GM13976 (cell line): ENCODE measurements at regions not wholly inside any gene's neighbourhood (a gene's known extent, or its start where the extent isn't known, plus 50 kb on each side); places are given as distances from the start of the nearest gene placed in this dataset.

Experiments
- DNase-seq: peaks from one replicate; pipeline ENCODE4 v3.0.0; 2012; ENCODE audit warnings: low spot score
- in situ Hi-C: fragments of 300-500 bp; cut with MboI; formaldehyde crosslinking; loops from one replicate; pipeline ENCODE4 v1.12.0; 2022; ENCODE audit warnings: low sequenced_read_pairs, mixed read lengths, inconsistent platforms; ENCODE audit not compliant: unreplicated experiment
- TF ChIP-seq, protein P1 (sequence below): IDR thresholded peaks from 2 replicates; pipeline ENCODE4 v1.5.1; 2012; ENCODE audit warnings: borderline replicate concordance, mild to moderate bottlenecking; ENCODE audit not compliant: insufficient read depth; ENCODE audit errors: extremely low read depth, missing control alignments, control extremely low read depth

DNA sequence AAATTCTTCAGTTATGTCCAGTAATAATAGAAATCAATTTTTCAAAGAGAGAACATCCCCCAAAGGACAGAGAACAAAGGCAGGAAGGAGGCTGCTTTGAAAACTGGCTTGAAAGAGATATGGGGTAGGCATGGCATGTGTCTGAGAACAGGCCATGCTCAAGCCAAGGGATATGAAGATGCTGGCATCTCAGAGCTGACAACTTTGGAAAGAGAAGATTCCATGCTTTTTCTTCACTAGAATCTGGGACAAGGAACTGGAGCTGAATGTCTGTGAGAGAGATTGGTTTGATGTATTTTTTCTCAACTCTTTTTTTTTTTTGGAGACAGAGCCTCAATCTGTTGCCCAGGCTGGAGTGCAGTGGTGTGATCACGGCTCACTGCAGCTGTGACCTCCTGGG lies 139.8 kb upstream of the DLX2 start:
- in situ Hi-C loops = no loop called here
- no peak for DNase-seq
- TF ChIP-seq, protein P1, sequence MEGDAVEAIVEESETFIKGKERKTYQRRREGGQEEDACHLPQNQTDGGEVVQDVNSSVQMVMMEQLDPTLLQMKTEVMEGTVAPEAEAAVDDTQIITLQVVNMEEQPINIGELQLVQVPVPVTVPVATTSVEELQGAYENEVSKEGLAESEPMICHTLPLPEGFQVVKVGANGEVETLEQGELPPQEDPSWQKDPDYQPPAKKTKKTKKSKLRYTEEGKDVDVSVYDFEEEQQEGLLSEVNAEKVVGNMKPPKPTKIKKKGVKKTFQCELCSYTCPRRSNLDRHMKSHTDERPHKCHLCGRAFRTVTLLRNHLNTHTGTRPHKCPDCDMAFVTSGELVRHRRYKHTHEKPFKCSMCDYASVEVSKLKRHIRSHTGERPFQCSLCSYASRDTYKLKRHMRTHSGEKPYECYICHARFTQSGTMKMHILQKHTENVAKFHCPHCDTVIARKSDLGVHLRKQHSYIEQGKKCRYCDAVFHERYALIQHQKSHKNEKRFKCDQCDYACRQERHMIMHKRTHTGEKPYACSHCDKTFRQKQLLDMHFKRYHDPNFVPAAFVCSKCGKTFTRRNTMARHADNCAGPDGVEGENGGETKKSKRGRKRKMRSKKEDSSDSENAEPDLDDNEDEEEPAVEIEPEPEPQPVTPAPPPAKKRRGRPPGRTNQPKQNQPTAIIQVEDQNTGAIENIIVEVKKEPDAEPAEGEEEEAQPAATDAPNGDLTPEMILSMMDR = no peak

DNA sequence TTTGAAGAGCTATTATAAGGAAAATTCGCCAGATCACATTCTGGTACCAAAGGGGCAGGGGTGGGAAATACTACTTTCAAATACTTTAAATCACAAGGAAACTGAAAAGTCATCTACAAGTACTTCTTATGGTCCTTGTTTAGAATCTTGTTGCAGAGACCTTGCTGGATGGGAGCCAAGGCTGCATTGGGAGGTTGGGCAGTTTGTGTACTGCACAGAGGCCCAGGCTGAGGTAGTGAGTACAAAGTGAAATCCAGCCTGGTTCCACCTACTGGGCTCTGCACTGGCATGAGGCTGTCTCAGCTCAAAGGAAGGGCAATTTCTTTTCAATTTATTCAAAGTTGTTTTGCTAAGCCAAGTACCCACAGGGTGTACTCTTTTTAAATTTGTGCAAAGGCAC lies 140.3 kb upstream of the DLX2 start:
- in situ Hi-C loops = no loop called here
- TF ChIP-seq, protein P1 = no peak
- DNase-seq = no peak

DNA sequence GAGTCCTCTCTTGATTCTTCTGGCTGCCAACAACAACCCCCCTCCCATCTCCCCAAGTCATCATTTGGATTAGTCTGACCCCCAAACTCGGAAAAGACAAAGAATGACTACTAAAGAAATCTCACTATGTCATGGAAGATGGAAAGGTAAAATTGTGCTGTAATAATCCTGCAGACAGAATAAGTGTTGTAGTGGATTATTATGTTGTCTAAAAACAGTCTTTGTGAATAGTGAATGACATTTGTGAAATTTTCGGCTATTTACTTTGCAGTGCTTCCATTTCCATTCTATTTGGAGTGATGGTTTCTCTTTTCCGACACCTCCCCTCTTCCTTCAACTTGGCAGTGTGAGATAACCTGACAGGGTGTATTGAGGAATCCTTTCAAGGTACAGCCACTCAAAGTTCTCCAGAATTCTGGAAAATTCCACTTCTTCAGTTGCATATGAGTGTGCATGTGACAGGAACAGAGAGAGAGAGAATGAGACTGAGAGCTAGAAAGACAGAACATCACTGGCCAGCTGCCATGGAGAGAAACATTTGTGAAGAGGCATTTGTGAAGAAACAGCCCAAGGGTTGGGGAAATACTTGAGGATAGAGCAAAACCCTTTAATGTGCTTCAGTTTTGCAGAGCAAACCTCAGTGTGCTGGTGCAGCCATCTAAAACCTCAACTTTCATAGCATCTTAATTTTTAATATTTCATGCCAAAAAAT lies 141.9 kb upstream of the DLX2 start:
- TF ChIP-seq, protein P1 = no peak
- no peak for DNase-seq
- in situ Hi-C loops = no loop called here

DNA sequence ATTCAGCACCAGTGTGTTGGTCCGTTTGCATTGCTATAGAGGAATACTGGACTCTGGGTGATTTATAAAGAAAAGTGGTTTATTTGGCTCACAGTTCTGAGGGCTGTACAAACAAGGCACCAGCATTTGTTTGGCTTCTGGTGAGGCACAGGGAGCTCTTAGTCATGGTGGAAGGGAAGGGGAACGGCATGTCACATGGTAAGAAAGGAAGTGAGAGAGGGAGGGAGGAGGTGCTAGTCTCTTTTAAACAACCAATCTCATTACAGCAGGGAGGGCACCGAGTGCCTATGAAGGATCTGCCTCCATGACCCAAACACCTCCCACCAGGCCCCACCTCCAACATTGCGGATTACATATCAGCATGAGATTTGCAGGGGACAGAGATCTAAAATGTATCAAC lies 143.9 kb upstream of the DLX2 start:
- TF ChIP-seq, protein P1 = no peak
- in situ Hi-C loops = no loop called here
- no peak for DNase-seq

DNA sequence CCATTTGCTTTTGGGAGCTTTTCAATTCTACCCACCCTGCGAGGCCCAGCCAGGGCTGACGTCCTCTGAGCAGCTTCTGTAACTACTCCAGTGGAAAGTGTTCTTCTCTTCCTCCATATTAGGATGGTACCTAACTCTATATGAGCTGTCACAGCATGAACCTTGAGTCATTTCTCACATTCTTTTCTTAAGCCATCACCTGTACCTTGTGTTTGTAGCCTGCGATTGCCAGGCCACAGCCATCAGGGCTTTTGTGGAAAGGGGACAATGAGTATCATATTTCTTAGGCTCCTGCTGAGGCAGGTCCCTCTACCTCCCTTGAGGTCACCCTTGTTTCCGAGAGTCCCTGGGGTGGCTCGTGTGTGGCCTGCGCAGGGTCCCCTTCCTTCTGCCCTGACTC lies 144.5 kb upstream of the DLX2 start:
- in situ Hi-C loops = no loop called here
- TF ChIP-seq, protein P1 = no peak
- DNase-seq = no peak

DNA sequence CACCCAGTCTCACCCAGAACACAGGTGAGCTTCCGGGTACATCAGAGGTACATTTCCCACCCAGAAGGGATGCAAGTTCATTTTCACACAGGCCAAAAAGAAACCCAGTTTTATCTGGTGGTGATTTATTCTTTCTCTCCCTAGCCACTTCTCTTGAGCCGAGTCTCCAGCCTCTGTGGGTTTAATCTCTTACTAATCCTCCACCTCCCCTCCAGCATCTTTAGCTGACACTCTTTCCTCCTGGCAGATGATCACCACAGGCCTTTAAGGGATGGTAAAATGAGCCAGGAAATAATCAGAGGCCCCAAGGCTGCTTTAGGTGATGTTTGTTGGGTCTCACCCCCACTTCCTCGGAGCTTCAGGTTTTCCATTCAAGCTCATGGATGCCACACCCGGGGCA lies 145.7 kb upstream of the DLX2 start:
- in situ Hi-C loops = no loop called here
- TF ChIP-seq, protein P1 = no peak
- DNase-seq = no peak
